C4-2B (cell line): ENCODE measurements at regions not wholly inside any gene's neighbourhood (a gene's known extent, or its start where the extent isn't known, plus 50 kb on each side); places are given as distances from the start of the nearest gene placed in this dataset.

ENCODE experiments used
- ZFX ChIP-seq: fragments of 450-650 bp; IDR thresholded peaks from 2 replicates; pipeline ENCODE4 v1.6.1; 2017
- TF ChIP-seq, protein P1 (sequence below): fragments of 450-650 bp; conservative IDR thresholded peaks from 2 replicates; pipeline ENCODE4 v1.5.1; 2017; ENCODE audit warnings: mild to moderate bottlenecking

DNA sequence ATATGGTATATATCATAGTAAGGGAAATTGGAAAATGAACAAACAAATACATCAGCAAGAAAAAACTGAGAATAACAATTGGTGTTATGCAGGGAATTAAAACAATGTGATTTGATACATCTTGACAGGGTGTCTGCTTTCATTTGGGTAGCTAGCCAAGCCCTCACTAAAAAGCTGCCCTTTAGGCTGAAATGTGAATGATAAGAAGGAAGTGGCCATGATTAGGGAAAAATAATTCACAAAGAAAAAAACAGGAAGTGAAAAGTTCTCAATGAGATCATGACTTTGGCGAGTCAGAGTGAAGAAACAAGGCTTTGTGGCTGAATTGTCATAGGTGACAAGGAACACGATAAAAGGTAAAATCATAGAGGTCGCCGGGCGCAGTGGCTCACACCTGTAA, 675.8 kb upstream of the SLIT2 start:
- TF ChIP-seq, protein P1, sequence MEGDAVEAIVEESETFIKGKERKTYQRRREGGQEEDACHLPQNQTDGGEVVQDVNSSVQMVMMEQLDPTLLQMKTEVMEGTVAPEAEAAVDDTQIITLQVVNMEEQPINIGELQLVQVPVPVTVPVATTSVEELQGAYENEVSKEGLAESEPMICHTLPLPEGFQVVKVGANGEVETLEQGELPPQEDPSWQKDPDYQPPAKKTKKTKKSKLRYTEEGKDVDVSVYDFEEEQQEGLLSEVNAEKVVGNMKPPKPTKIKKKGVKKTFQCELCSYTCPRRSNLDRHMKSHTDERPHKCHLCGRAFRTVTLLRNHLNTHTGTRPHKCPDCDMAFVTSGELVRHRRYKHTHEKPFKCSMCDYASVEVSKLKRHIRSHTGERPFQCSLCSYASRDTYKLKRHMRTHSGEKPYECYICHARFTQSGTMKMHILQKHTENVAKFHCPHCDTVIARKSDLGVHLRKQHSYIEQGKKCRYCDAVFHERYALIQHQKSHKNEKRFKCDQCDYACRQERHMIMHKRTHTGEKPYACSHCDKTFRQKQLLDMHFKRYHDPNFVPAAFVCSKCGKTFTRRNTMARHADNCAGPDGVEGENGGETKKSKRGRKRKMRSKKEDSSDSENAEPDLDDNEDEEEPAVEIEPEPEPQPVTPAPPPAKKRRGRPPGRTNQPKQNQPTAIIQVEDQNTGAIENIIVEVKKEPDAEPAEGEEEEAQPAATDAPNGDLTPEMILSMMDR = no peak
- no peak for TF ChIP-seq ZFX
